GM19463 (cell line): ENCODE measurements at regions not wholly inside any gene's neighbourhood (a gene's known extent, or its start where the extent isn't known, plus 50 kb on each side); places are given as distances from the start of the nearest gene placed in this dataset.
A peak's percentile ranks its signal among the peaks of the same experiment; 100 is the strongest.

Experiments used
- ATAC-seq: cut with Tn5 transposase; IDR thresholded peaks from one replicate; pipeline ENCODE4 v1.9.1; 2021; ENCODE audit warnings: mild to moderate bottlenecking, moderate library complexity; ENCODE audit not compliant: unreplicated experiment

- no peak for ATAC-seq
Observed at GRCh38 chr5:173557123-173557903, 59.1 kb downstream of the BOD1 start.

DNA sequence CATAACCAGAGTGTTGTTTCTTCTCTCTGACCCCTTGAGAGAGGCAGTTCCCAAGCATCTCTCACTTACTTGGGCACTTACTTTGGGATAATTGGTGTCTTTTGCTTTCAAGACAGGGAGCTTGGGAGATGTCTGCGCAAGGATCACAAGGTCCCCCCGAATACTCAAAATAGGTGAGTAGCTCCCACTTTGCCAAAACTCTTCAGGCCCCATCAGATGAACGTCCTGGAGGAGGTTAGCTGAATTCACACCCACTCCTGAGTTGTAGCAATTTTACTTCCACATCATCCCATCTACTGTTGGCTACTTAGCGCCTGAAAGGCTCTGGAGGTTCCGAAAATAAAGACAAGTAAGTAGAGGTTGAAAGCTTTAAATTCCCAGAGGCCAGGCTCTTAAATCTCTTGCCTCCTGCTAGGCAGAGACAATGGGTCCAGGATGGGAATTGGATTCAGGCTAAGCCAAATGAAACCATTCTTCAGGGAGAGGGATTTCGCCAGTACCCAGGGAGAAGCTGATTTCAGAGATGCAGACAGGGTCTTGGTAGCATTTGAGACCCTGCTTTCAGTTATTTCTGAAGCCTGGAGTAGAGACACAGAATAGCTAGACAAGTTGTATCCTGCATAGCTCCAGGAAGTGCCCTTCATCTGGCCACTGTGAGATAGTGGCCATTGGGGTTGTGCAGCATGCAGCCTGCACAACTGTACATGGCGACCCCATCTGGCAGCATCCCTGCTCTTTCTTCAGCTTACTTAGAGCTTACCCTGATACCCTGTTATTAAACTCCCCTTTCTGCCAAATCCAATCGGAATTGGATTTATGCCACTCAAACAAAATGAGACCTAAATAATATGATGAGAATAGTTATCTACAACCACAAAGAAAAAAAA lies 60.1 kb downstream of the BOD1 start:
- no peak for ATAC-seq

GRCh38 chr5:173554989-173555705 lies 61.3 kb downstream of the BOD1 start:
- no peak for ATAC-seq

- ATAC-seq = no peak
Observed at GRCh38 chr5:173554038-173554955, 62.2 kb downstream of the BOD1 start.

DNA sequence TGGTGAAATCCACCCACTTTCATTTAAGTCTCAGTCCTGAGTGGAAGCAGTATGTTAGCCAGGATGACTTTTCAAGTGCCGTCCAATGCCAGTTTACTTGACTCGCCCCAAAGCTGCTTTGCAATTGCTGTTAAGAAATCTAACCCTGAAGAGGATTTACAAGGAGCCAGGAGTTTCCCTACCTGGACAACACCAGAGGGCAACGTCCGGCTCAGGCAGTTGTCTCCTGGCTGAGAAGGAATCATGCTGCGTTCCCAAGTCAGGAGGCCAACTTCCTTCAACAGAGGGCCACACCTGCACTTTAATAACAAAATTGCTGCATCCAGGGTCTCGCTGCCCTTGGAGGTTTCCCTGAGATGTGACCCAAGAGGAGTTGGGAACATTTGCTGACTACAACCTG lies 65.8 kb downstream of the BOD1 start:
- ATAC-seq = no peak

DNA sequence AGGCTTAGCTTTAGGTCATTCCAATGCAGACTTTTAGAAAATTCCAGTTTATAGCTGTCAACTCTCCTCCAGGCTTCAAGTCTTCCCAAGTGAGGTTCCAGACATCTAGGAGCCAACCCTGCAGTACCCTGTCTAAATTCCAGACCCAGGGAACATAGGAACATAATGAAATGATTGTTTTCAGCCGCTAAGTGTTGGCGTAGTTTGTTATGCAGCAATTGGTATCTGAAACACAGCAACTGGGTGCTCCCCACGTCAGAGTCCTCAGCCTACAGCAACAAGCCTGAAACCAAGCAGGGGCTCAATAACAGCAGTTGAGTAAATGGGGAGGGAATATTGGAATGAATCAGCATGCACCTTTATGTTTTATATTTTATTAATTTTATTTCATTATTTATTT lies 66.8 kb downstream of the BOD1 start:
- ATAC-seq = no peak

DNA sequence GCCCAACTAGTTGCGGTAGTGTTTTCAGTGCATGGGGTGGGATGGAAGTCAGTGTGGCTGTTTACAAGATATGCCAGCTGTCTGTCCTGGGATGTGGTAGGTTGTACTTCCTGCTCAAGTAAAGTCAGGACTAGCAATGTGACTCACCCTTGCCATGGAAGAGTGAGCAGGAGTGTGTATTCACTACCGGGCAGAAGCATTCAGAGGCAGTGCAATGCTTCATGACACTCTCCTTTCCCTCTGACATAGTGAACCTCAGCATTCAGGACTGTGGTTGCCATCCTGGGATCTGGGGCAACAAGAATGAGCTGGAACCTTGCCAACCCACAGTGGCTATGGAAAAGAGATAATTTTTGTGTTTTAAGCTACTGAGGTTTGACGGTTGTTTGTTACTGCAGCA lies 68.9 kb downstream of the BOD1 start:
- ATAC-seq = peak; percentile 87

DNA sequence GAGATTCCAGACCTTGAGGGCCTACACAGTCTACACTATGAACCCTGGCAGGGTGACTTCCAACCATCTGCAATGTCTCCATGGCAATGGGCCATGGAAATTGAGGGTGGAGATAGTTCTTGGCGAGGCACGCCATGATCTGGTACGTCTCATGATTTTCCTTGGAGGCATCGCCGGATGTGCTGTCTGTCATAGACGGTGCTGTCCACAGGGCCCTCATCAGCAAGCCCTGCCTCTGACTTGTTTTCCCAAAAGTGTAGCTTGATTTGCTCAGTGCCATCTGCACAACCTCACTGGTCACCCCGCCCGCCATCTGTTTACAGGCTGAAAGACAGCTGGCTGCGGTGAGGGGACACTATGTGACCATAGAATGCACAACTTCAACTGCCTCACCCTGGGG lies 73.5 kb downstream of the BOD1 start:
- ATAC-seq = no peak

GRCh38 chr5:173542159-173542558 lies 74.3 kb downstream of the BOD1 start:
- ATAC-seq = no peak

GRCh38 chr5:173538654-173539053 lies 77.8 kb downstream of the BOD1 start:
- no peak for ATAC-seq

DNA sequence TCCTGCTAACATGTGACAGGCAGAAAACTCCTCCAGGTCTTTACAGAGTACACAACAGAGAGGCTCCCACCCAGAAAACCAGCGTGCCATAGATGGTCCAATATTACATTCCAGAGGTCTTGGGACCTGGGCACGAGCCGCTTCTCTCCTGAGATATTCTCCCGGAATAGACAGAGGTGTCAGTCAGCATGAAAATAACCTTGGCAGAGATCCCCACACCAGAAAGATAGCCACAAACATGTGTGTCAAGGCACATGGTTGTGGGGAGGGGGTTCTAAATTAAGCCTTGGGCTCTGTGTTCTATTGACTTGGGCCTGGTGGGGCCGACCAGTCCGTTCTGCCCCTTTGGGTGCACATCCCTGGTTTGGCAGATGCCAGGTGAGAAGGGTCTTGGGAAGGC lies 78.4 kb downstream of the BOD1 start:
- ATAC-seq = no peak

DNA sequence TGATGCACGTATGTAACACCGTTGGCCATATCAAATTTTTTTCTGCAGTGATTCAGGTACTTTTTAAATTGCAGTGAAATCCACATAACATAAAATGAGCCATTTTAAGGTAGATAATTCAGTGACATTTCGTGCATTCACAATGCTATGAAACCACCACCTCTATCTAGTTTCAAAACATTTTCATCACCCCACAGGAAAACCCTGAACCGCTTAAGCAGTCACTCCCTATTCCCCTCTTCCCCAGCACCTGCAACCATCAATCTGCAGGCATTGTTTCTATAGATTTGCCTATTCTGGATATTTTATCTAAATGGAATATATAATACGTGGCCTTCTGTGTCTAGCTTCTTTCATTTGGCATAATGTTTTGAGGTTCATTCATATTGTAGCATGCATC lies 79.2 kb downstream of the BOD1 start:
- ATAC-seq = no peak

DNA sequence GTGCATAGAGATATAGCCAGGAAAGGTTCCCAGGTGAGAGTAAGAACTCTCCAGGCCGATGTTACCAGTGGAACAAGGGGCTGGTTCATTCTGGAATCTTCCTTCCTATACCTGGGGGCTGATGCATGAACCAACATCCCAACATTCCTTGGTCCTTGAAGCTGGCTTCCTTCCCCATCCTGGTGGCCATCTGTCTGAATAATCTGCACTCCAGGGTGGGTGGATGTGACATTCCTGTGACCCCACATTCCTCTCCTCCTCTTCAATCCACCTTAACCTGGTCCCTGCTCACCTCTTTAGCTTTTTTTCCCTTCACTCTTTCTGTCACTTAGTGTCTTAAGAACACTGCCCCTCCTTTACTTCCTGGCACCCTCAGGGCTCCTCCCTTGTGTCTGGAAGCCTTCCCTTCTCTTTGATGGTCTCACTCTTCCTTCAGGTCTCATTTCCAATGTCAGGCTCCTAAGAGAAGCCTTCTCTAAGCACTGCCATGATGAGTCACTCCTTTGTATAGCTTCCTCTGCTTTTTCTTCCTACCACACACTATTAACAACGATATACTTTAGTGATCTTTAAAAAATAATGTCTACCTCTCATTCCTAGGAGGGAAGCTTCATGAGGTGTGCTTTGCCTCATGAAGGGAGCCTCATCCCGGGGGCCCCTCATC lies 80.3 kb downstream of the BOD1 start:
- no peak for ATAC-seq

DNA sequence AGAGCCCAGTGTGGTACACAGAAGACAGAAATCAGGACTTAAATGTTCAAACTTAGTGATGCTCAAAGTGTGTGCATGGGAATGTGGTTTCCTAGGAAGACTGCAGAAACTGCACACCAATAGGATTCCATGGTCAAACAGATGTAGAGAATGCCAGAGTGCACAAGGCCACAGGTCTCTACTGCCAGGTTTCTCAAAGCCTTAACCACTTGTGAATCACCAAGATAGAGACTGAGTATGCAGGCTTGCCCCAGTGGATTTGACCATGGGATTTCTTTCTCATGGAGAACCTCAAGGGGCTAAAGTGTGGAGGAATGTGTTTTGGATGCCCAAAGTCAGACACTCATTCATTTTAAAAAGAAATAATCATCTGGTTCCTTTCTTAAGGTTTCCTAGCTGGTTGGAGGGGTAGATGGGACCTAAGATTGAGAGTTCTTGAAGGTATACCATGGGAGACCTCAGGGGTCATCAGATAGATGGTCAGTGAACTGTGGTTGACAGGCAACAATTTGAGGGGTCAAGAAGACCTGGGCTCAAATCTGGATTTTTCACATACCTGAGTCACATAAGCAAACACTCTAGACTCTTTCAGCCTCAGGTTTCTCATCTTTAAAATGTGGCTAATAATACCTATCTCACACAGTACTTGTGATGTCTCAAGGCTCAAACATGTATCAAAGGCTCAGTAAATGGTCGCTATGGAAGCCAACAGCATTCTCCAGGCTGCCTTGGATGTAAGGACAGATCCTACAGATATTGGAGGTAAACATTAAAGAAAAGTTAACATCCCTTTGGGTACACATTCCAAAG lies 81.1 kb downstream of the BOD1 start:
- no peak for ATAC-seq

- no peak for ATAC-seq
Observed at GRCh38 chr5:173534664-173535063, 81.8 kb downstream of the BOD1 start.

GRCh38 chr5:173534031-173534430 lies 82.4 kb downstream of the BOD1 start:
- no peak for ATAC-seq

GRCh38 chr5:173532689-173533250 lies 83.7 kb downstream of the BOD1 start:
- no peak for ATAC-seq

DNA sequence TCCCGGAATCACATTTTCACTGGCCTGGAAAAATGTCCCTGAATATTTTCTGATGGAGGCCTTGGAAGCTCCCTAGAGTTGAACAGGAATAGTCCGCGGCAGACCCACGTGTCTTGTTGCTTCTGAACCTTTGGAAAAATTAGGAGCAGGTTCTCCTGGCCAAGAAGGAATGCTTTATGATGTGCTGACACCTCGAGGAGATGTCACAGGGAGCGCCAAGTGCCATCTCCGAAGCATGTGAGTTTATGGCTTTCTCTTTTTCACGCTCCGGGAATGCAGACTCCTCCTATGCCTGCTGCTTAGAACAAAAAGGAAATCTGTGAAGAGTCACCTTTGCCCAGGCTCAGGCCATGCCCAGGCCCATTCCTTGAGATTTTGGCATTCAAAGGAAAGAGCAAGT lies 84.6 kb downstream of the BOD1 start:
- ATAC-seq = no peak

DNA sequence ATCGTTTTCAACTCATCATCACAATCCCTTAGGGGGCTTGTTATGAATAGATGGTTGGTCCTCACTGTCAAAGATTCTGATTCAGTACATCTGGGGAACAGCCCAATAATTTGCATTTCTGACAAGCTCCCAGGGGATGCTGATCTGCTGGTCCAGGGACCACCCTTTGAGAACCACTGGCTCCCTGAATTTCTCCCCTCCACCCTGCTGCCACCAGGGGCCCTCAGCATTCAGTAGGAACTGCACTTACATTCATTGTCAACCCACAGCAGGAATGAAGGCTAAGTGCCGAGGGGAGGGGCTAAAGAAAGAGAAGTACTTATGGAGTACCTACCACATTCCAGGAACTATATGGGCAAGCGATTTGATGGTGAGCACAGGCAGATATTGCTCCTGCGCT lies 85.9 kb downstream of the BOD1 start:
- no peak for ATAC-seq
